Endothelial cell of umbilical vein (primary cell): ENCODE measurements at regions not wholly inside any gene's neighbourhood (a gene's known extent, or its start where the extent isn't known, plus 50 kb on each side); places are given as distances from the start of the nearest gene placed in this dataset.

Experiments
- BruUV-seq: library from RNA; stranded (reverse); fragments of 400-500 nt; replicated peaks from 2 replicates; lab custom pipeline; 2021; lab: Mats Ljungman, UMichigan
- CTCF ChIA-PET: fragments of 300-600, 350-600 bp; sonication (Branson Sonifier 250); formaldehyde crosslinking; loops from one replicate; lab custom pipeline; 2021; ENCODE audit warnings: antibody characterized with exemption, inconsistent platforms; lab: Charles Lee
- POLR2A ChIA-PET: fragments of 300-600, 350-600 bp; sonication (Branson Sonifier 250); formaldehyde crosslinking; loops from one replicate; lab custom pipeline; 2021; ENCODE audit warnings: antibody characterized with exemption, inconsistent platforms; lab: Charles Lee
- DNase-seq: peaks from one replicate; pipeline ENCODE4 v3.0.0-alpha.2; 2011; ENCODE audit warnings: low read depth, low spot score
- FAIRE-seq: peaks from 2 replicates; lab custom pipeline; 2011; peaks lifted over from hg19 to GRCh38; lab: Jason Lieb, UNC
- H2AFZ ChIP-seq: 2 replicates; pipeline ENCODE4 v1.6.0; 2012; ENCODE audit warnings: low read depth, low read length, control low read depth, inconsistent platforms
- H3K27ac ChIP-seq: 2 replicates; pipeline ENCODE4 v1.5.1; 2011; ENCODE audit warnings: low read depth, mild to moderate bottlenecking, control low read depth, low read length, moderate library complexity; ENCODE audit not compliant: insufficient read depth
- H3K27me3 ChIP-seq, 2 experiments: 2 replicates each; pipeline versions ENCODE4 v1.6.0 to v1.6.1; 2011; ENCODE audit warnings: low read length in 2 of 2, mixed read lengths in 1 of 2; ENCODE audit not compliant: control insufficient read depth in 2 of 2, insufficient read depth in 2 of 2
- H3K36me3 ChIP-seq, 2 experiments: 2 replicates in 1 of 2; 3 replicates in 1 of 2; pipeline ENCODE4 v1.5.1; 2011; ENCODE audit warnings: low read length in 2 of 2, mild to moderate bottlenecking in 1 of 2, moderate library complexity in 1 of 2; ENCODE audit not compliant: control insufficient read depth in 2 of 2, insufficient read depth in 2 of 2; ENCODE audit errors: extremely low read depth in 1 of 2
- H3K4me1 ChIP-seq: 3 replicates; pipeline ENCODE4 v1.5.1; 2011; ENCODE audit warnings: mild to moderate bottlenecking, low read length; ENCODE audit not compliant: control insufficient read depth, insufficient read depth; ENCODE audit errors: extremely low read depth
- H3K4me2 ChIP-seq: 2 replicates; pipeline ENCODE4 v1.6.1; 2011; ENCODE audit warnings: low read length, control low read depth, mixed read lengths; ENCODE audit not compliant: insufficient read depth
- H3K4me3 ChIP-seq, 3 experiments: fragments of 200-600 bp in 1 of 3; sonication (generic), shearing (Covaris generic) in 1 of 3; replicated peaks in 1 of 3; 2 replicates each; pipeline ENCODE4 v1.5.1; 2011 to 2016; ENCODE audit warnings: control low read depth in 3 of 3, low read length in 3 of 3, mild to moderate bottlenecking in 2 of 3, inconsistent platforms in 1 of 3, low read depth in 1 of 3, moderate library complexity in 1 of 3; ENCODE audit not compliant: insufficient read depth in 1 of 3
- H3K79me2 ChIP-seq: 2 replicates; pipeline ENCODE4 v1.6.0; 2012; ENCODE audit warnings: low read length, inconsistent platforms; ENCODE audit not compliant: control insufficient read depth, insufficient read depth
- H3K9ac ChIP-seq: replicated peaks from 2 replicates; pipeline ENCODE3; 2011; ENCODE audit warnings: low read length, control low read depth; ENCODE audit not compliant: insufficient read depth; ENCODE audit errors: extremely low read depth
- H3K9me1 ChIP-seq: replicated peaks from 3 replicates; pipeline ENCODE4 v1.6.0; 2011; ENCODE audit warnings: mild to moderate bottlenecking, low read length; ENCODE audit not compliant: control insufficient read depth, insufficient read depth; ENCODE audit errors: extremely low read depth
- H3K9me3 ChIP-seq: replicated peaks from 2 replicates; pipeline ENCODE4 v1.5.1; 2012; ENCODE audit warnings: low read length, inconsistent platforms; ENCODE audit not compliant: control insufficient read depth, insufficient read depth
- H4K20me1 ChIP-seq: replicated peaks from 2 replicates; pipeline ENCODE3; 2011; ENCODE audit warnings: mild to moderate bottlenecking, low read length; ENCODE audit not compliant: control insufficient read depth, insufficient read depth; ENCODE audit errors: extremely low read depth
- EZH2 ChIP-seq: IDR thresholded peaks from 2 replicates; pipeline ENCODE4 v1.6.1; 2012; ENCODE audit warnings: borderline replicate concordance, low read depth, mild to moderate bottlenecking, moderate library complexity, low read length, inconsistent platforms; ENCODE audit not compliant: severe bottlenecking
- FOS ChIP-seq: IDR thresholded peaks from 2 replicates; pipeline ENCODE4 v1.6.1; 2011; ENCODE audit warnings: mild to moderate bottlenecking, low read length, moderate library complexity, borderline replicate concordance; ENCODE audit not compliant: insufficient read depth
- GATA2 ChIP-seq: IDR thresholded peaks from 2 replicates; pipeline ENCODE4 v1.7.0; 2011; ENCODE audit warnings: low read depth, mild to moderate bottlenecking, moderate library complexity, mixed read lengths, low read length; ENCODE audit not compliant: insufficient read length, insufficient read depth
- JUN ChIP-seq: IDR thresholded peaks from 2 replicates; pipeline ENCODE4 v1.6.1; 2011; ENCODE audit warnings: borderline replicate concordance, low read depth; ENCODE audit not compliant: insufficient read length, insufficient read depth
- MYC ChIP-seq: IDR thresholded peaks from one replicate; pipeline ENCODE4 v1.6.1; 2011; ENCODE audit warnings: mild to moderate bottlenecking, low read depth, low read length
- POLR2A ChIP-seq: IDR thresholded peaks from 2 replicates; pipeline ENCODE4 v1.6.1; 2012; ENCODE audit warnings: low read depth, mild to moderate bottlenecking, control low read depth, low read length
- POLR2AphosphoS5 ChIP-seq: IDR thresholded peaks from 2 replicates; pipeline ENCODE4 v1.6.1; 2012; ENCODE audit warnings: low read depth, mild to moderate bottlenecking, control low read depth, low read length, moderate library complexity; ENCODE audit not compliant: insufficient read depth
- dilution Hi-C: fragments of 300-500 bp; cut with MboI; formaldehyde crosslinking; loops from one replicate; pipeline ENCODE4 v1.15.0; 2019; ENCODE audit warnings: low sequenced_read_pairs; ENCODE audit not compliant: extremely low pct_ligation_motif_present
- intact Hi-C: fragments of 100-400 bp; cut with micrococcal nuclease; formaldehyde crosslinking; loops from one replicate; pipeline ENCODE4 v1.10.0; 2022
- TF ChIP-seq, protein P1 (sequence below): IDR thresholded peaks from 2 replicates; pipeline ENCODE4 v1.6.1; 2011; ENCODE audit not compliant: insufficient read depth, insufficient read length
- TF ChIP-seq, protein P2 (sequence below), 2 donors: IDR thresholded peaks; 1 replicate in 1 of 2; 2 replicates in 1 of 2; pipeline ENCODE4 v1.5.1; 2011; ENCODE audit warnings: low read length in 2 of 2, mild to moderate bottlenecking in 2 of 2, moderate library complexity in 2 of 2, control low read depth in 1 of 2, inconsistent platforms in 1 of 2, low read depth in 1 of 2; ENCODE audit not compliant: insufficient read depth in 1 of 2; ENCODE audit errors: extremely low read depth in 1 of 2

DNA sequence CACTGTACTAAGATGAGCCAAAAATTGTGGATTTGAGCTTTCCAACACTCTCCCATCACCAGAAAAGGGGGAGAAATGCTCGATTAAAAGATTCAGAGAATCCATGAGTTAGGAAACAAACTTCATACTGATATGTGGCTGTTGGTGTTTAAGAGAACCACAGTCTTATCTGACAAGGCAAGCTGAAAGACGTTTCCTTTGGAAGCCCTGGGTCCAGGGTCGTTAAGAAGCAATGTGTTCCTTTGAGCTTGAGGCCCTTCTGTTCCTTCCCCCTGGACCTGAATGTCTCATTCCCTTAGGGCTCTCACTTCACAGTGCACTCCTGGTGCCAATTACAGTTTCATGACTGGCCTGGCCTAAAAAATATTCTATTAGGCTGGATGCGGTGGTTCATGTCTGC, 524.8 kb upstream of the PPP2R3A start:
- no TSS peak for BruUV-seq
- H3K4me2 ChIP-seq = no peak overlapping the region
- intact Hi-C loops (no loop called here), dilution Hi-C loops (no loop called here)
- ChIA-PET CTCF (no interaction called here), POLR2A (no interaction called here)
- no peak overlapping the region for H2AFZ ChIP-seq
- TF ChIP-seq JUN = no peak
- TF ChIP-seq, protein P1, sequence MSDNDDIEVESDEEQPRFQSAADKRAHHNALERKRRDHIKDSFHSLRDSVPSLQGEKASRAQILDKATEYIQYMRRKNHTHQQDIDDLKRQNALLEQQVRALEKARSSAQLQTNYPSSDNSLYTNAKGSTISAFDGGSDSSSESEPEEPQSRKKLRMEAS = no peak
- TF ChIP-seq GATA2 = no peak
- TF ChIP-seq EZH2 = no peak
- TF ChIP-seq MYC = no peak
- no peak for TF ChIP-seq FOS
- TF ChIP-seq, protein P2, sequence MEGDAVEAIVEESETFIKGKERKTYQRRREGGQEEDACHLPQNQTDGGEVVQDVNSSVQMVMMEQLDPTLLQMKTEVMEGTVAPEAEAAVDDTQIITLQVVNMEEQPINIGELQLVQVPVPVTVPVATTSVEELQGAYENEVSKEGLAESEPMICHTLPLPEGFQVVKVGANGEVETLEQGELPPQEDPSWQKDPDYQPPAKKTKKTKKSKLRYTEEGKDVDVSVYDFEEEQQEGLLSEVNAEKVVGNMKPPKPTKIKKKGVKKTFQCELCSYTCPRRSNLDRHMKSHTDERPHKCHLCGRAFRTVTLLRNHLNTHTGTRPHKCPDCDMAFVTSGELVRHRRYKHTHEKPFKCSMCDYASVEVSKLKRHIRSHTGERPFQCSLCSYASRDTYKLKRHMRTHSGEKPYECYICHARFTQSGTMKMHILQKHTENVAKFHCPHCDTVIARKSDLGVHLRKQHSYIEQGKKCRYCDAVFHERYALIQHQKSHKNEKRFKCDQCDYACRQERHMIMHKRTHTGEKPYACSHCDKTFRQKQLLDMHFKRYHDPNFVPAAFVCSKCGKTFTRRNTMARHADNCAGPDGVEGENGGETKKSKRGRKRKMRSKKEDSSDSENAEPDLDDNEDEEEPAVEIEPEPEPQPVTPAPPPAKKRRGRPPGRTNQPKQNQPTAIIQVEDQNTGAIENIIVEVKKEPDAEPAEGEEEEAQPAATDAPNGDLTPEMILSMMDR (IDR thresholded peaks at IDR 0.05; ENCODE audit: extremely low read depth in 1 of 2, insufficient read depth in 1 of 2, low read depth in 1 of 2, low read length in 2 of 2) = no peak
- TF ChIP-seq POLR2AphosphoS5 = no peak
- TF ChIP-seq POLR2A = no peak
- no peak for FAIRE-seq
- H3K27me3 ChIP-seq = no peaks in the 10 kb centered on the region
- H3K9me3 ChIP-seq = no peaks in the 10 kb centered on the region
- H4K20me1 ChIP-seq = no peaks in the 10 kb centered on the region
- DNase-seq = no peak
- H3K4me1 ChIP-seq = no peaks in the 10 kb centered on the region
- H3K9me1 ChIP-seq = no peaks in the 10 kb centered on the region
- no peak overlapping the region for H3K9ac ChIP-seq
- no peaks in the 10 kb centered on the region for H3K79me2 ChIP-seq
- no peak overlapping the region for H3K4me3 ChIP-seq
- no peak overlapping the region for H3K27ac ChIP-seq
- no peaks in the 10 kb centered on the region for H3K36me3 ChIP-seq
